Heart left ventricle (tissue), 13 donors: ENCODE measurements at regions not wholly inside any gene's neighbourhood (a gene's known extent, or its start where the extent isn't known, plus 50 kb on each side); places are given as distances from the start of the nearest gene placed in this dataset.

Experiments
- POLR2A ChIP-seq, 2 donors: fragments of 450-650 bp; IDR thresholded peaks; one replicate each; pipeline ENCODE4 v1.6.1; 2017; ENCODE audit warnings: antibody characterized with exemption in 2 of 2, mild to moderate bottlenecking in 2 of 2, moderate library complexity in 2 of 2
- TF ChIP-seq, protein P1 (sequence below), 12 donors: fragments of 200-600 bp; sonication (generic) in 4 of 12; IDR thresholded peaks; one replicate each; pipeline versions ENCODE4 v1.5.0 to v1.8.0; 2018 to 2022; ENCODE audit warnings: antibody characterized with exemption in 12 of 12, mild to moderate bottlenecking in 5 of 12
- donor health status: ischemic (EF 13 %, LVEDD 7.1; RV severe dilation, severe dysfunction).
- donor health status: DM: no; HTN: yes; CAD: no.
- donor health status: DM: no; HTN: no; CAD: no.
- donor health status: ischemic (EF 25% LVEDD 6.9; RV normal size, moderate dysfunction).
- donor health status: ischemic (EF 25% LVEDD 5.7; RV mildly dilated, moderate dysfunction).
- donor health status: ischemic (EF 35%, LVEDD 5.7; RV mildly dilated, moderate dysfunction).
- donor health status: nonischemic (EF 11% LVEDD 7.7; RV severe dilation, severe dysfunction).
- donor health status: DM: yes; HTN: yes; CAD: no.
- donor health status: PGD.
- donor health status: ischemic (EF 29% LVEDD 5.4; RV normal size, mild dysfunction).
- donor health status: nonischemic (EF 23%, LVEDD 6.1; RV moderate dilation, normal function).

DNA sequence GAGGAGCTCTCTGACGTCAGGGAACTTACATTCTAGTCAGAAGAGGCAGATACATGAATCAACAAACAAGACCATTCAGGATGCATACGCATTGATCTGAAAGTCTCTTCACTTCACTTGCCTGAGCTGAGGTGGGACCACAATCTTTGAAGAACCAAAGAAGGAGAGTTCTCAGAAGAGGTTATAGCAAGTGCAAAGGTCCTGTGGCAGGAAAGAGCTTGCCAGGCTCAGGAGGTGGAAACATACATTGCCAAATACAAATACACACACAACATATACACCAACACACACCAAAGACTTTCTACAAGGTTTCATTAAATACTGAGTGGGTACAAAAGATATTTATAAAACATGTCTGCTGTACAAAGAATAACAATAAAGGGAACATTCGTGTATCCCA lies 86.8 kb upstream of the GJB5 start:
- TF ChIP-seq, protein P1, sequence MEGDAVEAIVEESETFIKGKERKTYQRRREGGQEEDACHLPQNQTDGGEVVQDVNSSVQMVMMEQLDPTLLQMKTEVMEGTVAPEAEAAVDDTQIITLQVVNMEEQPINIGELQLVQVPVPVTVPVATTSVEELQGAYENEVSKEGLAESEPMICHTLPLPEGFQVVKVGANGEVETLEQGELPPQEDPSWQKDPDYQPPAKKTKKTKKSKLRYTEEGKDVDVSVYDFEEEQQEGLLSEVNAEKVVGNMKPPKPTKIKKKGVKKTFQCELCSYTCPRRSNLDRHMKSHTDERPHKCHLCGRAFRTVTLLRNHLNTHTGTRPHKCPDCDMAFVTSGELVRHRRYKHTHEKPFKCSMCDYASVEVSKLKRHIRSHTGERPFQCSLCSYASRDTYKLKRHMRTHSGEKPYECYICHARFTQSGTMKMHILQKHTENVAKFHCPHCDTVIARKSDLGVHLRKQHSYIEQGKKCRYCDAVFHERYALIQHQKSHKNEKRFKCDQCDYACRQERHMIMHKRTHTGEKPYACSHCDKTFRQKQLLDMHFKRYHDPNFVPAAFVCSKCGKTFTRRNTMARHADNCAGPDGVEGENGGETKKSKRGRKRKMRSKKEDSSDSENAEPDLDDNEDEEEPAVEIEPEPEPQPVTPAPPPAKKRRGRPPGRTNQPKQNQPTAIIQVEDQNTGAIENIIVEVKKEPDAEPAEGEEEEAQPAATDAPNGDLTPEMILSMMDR (IDR thresholded peaks at IDR 0.05): no peak
- TF ChIP-seq POLR2A (IDR thresholded peaks at IDR 0.05): no peak
